ENCODE measurements at regions not wholly inside any gene's neighbourhood (a gene's known extent, or its start where the extent isn't known, plus 50 kb on each side); places are given as distances from the start of the nearest gene placed in this dataset.

DNA sequence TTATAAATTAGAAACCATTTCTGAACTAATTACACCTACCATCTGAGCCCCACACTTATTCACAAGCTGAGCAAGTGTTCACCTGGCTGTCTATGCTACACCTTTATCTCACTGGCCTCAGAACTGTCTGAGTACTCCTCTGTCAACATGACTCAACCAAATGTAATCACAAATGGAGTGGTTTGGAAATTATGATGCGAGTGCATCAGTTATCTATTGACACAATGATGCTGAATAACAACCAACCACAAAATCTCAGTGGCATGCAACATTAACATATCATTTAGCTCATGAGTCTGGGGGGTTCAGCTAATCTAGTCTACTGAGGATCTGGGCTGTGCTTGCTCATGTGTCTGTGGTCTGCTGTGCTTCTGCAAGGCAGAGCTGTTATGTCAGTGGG lies 184.2 kb upstream of the NXPH2 start:
- TF ChIP-seq, protein P1, sequence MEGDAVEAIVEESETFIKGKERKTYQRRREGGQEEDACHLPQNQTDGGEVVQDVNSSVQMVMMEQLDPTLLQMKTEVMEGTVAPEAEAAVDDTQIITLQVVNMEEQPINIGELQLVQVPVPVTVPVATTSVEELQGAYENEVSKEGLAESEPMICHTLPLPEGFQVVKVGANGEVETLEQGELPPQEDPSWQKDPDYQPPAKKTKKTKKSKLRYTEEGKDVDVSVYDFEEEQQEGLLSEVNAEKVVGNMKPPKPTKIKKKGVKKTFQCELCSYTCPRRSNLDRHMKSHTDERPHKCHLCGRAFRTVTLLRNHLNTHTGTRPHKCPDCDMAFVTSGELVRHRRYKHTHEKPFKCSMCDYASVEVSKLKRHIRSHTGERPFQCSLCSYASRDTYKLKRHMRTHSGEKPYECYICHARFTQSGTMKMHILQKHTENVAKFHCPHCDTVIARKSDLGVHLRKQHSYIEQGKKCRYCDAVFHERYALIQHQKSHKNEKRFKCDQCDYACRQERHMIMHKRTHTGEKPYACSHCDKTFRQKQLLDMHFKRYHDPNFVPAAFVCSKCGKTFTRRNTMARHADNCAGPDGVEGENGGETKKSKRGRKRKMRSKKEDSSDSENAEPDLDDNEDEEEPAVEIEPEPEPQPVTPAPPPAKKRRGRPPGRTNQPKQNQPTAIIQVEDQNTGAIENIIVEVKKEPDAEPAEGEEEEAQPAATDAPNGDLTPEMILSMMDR (IDR thresholded peaks at IDR 0.05): no peak
- no peak for TF ChIP-seq POLR2A (IDR thresholded peaks at IDR 0.05)
